ENCODE measurements at regions not wholly inside any gene's neighbourhood (a gene's known extent, or its start where the extent isn't known, plus 50 kb on each side); places are given as distances from the start of the nearest gene placed in this dataset.

DNA sequence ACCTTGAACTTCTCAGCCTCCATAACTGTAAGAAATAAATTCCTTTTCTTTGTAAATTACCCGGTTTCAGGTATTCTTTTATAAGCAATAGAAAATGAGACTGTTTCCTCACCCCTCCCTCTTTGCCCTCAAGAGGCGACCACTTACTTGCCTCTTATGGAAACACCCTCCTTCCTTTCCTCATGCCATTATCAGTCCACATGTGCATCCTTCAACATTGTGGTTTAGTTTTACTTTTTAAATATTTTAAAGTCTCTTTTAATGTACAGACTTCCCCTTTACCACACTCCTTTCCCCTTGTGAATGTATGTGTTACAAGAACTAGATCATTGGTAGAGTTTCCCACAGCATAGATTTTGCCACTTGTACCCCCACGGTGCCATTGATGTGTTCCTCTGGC, 202.4 kb upstream of the SIX2 start:
- TF ChIP-seq, protein P1, sequence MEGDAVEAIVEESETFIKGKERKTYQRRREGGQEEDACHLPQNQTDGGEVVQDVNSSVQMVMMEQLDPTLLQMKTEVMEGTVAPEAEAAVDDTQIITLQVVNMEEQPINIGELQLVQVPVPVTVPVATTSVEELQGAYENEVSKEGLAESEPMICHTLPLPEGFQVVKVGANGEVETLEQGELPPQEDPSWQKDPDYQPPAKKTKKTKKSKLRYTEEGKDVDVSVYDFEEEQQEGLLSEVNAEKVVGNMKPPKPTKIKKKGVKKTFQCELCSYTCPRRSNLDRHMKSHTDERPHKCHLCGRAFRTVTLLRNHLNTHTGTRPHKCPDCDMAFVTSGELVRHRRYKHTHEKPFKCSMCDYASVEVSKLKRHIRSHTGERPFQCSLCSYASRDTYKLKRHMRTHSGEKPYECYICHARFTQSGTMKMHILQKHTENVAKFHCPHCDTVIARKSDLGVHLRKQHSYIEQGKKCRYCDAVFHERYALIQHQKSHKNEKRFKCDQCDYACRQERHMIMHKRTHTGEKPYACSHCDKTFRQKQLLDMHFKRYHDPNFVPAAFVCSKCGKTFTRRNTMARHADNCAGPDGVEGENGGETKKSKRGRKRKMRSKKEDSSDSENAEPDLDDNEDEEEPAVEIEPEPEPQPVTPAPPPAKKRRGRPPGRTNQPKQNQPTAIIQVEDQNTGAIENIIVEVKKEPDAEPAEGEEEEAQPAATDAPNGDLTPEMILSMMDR (IDR thresholded peaks at IDR 0.05): no peak
- TF ChIP-seq POLR2A (IDR thresholded peaks at IDR 0.05): no peak

All from heart left ventricle (tissue), 13 donors.